ENCODE measurements at regions not wholly inside any gene's neighbourhood (a gene's known extent, or its start where the extent isn't known, plus 50 kb on each side); places are given as distances from the start of the nearest gene placed in this dataset.
"Not testable (repeated sequence)": the region's sequence is repeated elsewhere in the genome, so short reads cannot be mapped to it uniquely, and the experiment has no call there.

DNA sequence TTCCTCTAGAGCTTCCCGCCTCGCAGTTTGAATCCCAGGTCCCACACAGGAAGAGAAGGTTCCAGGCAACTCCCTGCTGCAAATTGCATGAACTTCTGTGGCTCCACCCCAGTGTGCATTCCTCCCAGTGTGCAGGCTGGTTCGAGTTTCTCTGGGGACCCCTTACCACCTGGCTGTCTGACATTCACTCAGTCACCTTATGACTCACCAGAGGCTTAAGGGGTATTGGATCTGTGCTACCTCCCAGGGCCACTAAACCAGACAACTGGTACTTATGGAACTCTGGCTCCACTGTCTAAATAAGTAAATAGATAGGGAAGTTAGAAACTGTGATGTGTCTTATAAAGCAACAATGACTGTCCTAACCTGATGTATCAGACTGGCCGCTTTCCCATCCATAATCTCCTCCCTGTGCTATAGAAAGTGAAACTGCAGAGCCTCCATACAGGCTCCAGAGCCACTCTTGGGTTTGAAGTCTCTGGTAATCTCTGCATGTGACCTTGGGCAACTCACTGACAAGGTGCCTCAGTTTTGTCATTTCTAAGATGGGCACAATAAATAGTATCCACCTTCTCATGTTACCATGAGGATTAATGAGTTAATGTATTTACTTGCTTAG is 720.6 kb downstream of the SEMA5A start:
- DNase-seq: peak; percentile 21

DNA sequence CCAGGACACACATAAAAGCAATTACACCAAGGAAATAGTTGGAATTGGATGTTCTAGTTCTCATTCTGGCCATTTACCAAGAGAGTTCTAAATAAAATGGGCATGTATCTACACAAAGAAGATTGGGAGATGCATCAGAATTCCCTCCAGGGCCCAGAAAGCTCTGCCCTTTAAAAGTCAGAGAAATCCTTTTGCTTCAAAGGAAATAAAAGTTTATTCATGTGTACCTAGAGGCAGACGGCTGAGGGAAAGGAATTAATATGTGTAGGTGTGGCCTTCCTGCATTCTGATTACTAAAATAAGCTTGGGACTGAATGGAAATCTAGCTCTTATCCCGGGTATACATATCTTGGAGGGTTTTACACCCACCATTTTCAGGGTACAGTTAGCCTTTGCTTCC is 719.4 kb downstream of the SEMA5A start:
- DNase-seq: no peak

DNA sequence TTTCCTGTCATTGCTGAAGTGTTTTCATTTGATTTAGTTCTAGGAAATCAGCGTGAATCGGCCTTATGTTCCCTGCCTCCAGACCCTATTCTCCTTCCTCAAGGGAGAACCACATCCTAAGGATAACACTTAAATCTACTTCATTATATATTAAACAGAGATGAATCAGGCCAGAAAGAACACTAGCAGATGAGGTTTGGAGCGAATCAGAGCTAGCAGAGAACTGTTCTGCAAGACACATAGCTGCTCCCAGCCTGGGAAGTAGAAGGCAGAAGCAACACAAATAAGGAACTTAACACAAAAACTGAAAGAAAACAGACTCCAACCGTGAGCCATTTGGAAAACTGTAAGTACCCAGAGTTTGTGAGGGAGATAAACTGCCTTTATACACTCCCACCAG is 718.2 kb downstream of the SEMA5A start:
- peak; percentile 56 for DNase-seq

DNA sequence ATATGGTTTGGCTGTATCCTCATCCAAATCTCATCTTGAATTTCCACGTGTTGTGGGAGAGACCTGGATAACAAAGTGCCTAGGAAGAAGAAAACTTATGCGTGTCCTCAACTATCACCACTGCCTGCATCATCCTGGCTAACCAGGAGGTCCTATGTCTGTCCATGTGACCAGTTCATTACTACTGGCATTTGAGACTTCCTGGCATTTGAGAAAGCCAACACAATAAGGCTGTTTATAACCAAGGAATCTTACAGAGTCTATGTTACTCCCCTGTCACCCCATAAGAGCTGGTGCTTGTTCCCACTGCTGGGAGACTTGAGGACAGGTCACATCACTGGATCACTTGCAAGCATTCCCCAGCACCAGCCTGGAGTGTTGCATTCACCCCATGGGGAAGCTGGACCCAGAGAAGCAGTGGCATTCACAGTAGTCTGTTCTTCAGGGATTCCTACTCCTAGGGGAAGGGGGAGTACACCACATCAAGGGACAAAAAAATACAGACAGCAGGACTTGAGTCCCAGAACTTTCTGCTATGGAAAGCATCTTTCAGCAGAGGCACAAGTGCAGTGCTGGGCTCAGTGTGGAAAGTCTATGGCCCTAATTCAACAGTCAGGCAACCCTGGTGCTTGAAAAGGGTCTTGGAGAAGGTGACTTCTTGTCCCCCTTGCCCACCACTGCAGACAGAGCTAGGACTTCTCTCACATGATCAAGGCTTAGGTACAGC is 717.1 kb downstream of the SEMA5A start:
- DNase-seq: peak; percentile 9

DNA sequence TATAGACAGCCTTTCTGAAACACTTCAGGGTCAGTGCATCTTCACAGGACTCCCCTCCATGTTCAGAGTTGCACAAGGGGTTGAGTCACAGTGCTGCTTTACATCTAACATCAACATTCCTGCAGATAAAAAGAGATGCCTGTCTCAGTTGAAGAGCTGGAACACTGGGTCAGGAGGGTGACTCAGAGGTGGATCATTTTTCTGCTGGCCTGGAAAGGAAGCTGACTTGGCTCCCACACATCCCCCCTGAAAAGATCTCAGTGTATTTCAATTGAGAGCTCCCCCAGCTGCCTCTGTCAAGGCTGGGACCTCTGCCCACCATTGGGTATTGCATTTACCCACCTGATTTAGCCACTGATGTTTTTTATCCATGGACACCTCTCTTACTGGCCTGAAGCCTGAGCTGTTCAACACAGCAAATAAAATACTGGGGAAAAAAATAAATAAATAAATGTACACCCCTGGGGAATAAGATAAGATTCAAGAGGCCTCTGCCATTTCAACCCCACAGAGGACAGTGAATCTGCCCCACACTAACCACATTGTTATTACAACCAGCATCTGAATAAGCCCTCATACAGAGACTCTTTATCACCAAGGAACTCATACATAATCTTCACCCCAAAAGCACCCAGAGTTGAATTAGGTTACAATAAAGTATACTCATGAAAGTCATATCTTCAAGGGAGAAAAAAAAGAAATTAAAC is 716.4 kb downstream of the SEMA5A start:
- peak; percentile 99 for DNase-seq

DNA sequence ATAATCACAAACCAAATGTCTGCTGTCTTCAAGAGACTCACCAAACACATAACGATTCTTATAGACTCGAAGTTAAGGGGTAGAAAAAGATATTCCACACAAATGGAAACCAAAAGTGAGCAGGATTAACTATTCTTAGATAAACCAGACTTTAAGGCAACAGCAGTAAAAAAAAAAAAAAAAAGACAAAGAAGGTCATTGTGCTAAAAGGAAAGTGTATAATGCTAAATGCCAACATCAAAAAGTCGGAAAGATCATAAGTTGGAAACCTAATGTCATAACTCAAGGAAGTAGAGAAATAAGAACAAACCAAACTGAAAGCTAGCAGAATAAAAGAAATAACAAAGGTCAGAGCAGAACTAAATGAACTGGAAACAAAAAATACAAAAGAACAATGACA is 714.6 kb downstream of the SEMA5A start:
- no peak for DNase-seq

DNA sequence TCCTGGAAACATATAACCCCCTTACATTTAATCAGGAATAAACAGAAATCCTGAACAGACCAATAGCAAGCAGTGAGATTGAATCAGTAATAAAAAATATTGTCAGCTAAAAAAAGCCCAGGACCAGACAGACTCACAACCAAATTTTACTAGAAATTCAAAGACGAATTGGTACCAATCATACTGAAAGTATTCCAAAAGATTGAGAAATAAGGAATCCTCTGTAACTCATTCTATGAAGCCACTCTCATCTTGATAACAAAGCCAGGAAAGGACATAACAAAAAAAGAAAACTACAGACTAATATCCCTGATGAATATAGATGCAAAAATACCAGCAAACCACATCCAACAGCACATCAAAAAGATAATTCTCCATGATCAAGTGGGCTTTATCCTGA is 714.0 kb downstream of the SEMA5A start:
- DNase-seq: no peak

DNA sequence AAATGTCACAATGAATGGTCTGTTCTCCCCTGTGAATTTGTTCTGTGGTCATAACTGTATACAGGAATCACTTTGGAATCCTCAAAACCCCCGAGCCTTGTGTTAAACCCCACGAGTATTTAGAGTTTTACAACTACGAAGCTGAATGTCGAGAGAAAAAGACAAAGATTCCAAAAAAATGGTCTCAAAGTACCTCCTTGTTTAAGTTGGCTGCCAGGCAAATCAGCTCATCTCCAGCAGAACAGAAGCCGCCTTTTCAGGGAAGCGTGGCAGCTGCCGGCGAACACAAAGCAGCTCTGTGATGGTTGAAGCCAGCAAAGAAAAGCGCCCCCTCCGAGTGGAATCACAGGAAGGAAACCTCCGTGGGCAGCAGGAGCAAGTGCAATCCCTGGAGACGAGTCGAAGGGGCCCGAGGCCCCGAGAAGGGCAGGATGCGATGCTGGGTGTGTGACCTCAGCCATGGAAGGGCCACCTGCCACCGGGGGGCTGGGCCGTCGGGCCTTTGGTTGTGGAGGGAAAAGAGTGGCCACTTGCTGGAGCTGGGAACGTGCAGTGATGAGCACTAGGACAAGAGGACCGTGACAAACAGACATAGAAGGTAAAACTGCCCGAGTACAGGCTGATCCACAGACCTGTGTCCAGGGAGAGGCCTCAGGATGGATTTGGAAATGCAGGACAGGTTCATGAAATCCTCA is 706.4 kb downstream of the SEMA5A start:
- no peak for DNase-seq

DNA sequence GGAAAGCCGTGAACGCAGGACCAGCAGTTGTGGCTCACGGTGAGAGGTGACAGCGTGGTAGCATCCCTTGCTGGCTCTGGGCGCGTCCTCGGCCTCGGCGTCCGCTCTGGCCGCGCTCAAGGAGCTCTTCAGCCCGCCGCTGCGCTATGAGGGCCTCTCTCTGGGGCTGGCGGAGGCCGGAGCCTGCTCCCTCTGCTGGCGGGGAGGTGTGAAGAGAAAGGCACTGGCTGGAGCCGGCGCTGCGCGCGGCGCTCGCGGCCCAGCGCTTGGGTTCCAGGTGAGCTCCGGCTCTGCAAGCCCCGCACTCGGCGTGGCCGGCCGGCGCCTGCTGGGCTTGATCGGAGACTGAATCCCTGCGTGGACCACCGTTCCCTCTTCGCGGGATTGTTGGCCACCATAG is 705.6 kb downstream of the SEMA5A start:
- DNase-seq: no peak

DNA sequence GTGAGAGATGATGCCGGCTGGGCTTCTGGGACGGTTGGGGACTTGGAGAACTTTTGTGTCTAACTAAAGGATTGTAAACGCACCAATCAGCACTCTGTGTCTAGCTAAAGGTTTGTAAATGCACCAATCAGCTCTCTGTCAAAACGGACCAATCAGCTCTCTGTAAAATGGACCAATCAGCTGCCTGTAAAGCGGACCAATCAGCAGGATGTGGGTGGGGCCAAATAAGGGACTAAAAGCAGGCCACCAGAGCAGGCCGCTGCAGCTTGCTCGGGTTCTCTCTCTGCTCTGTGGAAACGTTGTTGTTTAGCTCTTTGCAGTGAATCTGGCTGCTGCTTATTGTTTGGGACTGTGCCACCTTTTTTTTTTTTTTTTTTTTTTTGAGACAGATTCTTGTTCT is 705.1 kb downstream of the SEMA5A start:
- DNase-seq: not testable (repeated sequence)

DNA sequence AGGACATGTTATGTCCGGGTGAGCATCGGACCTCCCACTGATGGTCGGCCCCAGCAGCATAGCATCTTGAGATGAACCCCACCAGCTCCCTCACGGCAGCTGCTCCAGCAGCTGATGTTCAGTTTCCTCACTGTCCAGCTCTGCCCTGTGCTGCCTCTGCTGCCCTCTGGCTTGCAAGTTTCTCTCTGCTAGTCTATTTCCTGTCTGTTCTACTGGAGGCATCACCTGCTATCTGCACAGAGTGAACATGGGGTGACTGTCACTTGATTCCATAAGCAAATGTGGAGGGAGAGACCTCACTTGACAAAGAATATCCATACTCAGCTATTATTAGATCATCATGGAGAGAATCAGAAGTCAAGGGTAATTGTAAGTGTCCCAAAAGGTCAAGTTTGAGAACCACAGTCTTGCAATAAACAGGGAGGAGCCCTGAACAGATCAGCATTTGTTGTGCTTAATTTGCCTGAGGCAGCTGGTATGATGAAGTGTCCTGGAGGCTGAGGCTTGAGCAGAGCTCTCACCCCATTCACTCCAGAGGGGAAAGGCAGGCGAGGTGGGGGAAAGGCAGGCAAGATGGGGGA is 702.8 kb downstream of the SEMA5A start:
- no peak for DNase-seq

DNA sequence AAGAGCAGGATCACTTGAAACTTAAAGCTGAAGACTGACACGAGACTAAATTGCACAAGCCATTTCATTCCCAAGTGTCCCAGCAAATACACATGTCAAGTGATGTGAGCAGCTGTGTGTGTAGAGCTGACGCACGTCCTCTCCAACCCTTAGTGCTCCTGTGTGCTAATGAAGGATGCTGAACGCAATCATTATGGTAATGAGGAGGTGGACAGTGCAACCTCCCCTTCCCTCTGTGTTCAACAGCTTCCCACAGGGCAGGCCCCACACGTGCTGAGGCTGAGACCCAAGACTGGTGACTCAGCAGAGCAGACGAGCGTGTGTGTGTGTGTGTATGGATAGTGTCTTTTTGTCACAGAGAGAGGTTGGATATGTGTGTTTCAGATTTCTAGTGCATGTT is 702.1 kb downstream of the SEMA5A start:
- peak; percentile 82 for DNase-seq

DNA sequence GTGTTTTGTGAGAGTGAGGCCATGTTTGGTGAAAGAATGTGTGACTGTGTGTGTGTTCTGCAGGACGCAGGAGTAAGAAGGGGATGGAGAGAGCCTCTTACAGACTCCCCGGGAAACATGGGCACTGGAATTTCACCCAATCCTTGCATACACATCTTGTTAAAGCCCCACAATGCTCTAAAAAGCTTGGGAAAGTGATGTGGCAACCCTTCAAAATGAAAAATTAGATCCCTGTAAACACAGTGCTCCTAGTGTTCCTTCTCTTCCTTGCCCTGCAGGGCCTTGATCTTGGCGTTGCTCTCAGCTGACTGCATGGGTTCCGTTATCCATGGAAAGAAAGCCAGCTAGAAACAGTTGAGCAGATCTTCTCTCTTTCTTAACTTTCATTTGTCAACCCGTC is 701.7 kb downstream of the SEMA5A start:
- no peak for DNase-seq

DNA sequence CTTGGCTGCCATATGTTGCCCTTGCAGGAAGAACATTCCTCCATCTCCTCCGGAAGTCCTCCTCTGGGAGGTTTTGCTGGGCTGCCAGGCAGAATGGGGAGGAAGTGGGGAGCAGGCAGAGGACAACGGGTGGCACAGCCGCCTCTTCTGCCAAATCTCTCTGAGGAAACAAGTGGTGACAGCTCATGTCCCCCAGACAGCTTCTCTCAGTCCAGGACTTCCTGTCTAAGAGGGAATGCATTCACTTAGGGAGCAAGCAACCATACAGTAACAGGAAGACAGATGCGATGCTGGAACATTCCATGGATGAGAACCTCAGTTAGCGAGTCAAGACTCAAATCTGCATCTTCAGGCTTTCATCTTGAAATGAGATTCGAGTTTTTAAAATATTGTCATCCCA is 701.0 kb downstream of the SEMA5A start:
- DNase-seq: no peak

DNA sequence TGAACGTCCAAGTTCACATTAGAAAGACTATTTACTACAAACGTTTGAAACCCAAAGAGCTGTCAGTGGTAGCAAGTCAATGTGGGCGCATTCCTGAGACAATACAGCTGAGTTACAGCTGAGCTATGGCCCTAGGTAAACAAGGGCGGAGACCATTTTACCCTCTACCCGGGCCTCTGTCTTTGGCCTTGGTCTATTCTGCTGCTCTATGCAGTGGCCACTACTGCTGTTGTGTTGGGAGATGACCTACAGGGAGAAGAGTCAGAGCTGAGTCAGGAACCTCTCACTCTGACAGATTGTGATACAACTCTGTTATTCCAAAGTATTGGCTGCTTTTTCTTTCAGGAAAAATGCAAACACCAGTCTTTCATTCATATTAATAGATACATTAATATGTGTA is 700.6 kb downstream of the SEMA5A start:
- no peak for DNase-seq

DNA sequence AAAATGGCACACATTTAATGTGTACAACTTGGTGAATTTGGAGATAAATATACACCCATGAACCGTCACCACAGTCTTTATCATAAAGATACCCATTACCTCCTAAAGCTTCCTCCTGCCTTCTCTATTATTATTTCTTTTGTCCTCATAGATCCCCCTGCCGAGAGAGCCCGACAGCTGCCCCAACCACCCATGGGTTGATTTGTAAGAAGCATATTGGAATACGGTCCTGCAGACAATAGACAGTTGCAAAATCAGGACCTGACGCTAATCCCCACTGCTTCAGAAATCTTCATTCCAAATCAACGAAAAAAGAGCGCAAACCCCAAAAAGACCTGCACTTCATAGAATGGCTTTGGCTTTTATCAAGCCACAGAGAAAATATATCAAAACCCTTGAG is 697.5 kb downstream of the SEMA5A start:
- no peak for DNase-seq

DNA sequence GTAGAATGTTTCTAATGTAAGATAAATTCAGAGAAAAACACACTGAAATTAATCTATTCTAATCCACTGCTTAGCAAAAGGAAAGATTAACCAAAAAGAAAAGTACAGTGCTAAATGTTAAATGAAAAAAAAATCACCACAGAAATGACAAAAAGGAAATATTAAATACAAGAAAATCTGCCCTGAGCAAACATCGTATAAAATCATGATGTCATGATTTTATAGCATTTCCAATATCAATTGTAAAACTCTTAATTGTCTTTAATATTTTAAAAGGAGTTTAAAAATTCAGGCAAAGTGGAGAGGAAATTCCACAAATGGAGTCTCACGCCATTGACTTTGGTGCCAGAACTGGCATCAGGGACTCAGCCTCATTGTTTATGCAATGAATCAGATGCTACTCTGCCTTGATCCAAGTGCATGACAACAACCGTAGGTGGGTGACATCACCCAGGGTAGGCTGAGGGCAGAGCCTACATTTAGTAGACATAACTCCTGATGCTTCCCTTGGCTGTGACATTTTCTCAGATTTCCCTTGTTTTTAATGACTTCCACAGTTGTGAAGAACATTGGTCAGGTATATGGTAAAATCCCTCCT is 696.8 kb downstream of the SEMA5A start:
- DNase-seq: peak; percentile 50

DNA sequence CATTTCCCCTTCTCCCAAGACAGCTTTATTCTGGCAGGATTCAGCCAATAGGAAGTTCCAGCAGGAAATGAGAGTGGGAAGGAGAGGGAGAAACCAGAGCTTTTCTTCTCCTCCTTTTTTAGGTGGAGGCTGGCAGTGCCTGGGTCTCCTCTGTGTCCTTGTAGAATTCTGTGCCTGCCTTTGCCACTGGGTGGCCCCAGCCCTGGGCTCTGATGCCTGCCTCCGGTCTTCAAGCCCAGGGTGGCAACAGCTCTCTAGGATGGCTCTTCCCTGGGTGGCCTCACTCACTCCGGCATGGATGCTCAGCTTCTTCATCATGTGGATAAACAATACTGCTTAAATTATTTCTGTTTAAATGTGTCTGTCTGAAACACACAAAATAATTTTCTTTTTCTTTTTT is 694.8 kb downstream of the SEMA5A start:
- no peak for DNase-seq

DNA sequence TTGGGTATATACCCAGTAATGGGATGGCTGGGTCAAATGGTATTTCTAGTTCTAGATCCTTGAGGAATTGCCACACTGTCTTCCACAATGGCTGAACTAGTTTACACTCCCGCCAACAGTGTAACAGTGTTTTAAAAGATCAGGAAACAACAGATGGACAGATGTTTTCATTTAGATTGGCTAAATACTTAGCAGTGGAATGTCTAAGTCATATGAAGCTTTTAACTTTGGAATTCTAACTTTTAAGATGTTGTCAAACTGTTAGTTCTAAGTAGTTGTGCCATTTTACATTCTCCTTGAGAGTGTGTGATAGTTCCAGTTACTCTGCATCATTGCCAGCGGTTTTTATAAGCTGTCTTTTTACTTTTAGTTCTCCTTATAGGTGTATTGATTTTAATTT is 688.8 kb downstream of the SEMA5A start:
- peak; percentile 57 for DNase-seq

DNA sequence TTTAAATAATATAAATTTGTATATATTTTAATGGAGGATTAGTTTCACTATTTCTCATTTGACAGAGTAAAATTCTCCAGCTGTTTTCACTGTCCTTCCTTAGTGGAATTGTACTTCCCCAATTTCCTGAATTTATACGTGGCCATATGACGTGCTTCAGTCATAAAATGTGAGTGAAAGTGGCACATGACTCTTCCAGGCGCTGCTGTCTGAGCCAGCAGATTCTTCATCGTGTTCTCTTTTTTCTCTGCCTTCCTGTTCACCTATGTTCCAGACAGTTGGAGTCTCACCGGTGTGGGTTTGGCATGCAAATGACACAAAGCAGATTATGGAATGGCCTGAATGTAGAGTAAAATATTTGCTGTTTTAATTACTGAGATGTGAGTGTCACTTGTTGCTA is 684.1 kb downstream of the SEMA5A start:
- no peak for DNase-seq

DNA sequence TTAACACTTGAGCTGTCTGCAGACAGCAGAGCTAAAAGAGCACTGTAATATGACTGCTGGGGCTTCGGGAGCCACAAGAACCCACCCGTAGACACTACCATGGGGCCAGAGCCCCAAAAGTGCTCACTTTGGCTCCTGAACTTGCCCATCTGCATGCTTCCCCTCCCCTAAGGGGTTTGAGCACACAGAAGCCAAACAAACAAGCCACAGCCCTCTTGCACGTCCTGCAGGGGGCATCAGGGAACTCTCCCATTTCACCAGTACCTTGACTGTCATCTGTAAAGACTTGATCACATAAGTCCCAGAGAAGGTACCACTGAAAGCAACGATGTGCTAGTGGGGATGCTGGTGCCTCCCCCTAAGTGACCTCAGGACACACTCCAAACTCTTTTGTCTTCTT is 681.8 kb downstream of the SEMA5A start:
- peak; percentile 11 for DNase-seq

DNA sequence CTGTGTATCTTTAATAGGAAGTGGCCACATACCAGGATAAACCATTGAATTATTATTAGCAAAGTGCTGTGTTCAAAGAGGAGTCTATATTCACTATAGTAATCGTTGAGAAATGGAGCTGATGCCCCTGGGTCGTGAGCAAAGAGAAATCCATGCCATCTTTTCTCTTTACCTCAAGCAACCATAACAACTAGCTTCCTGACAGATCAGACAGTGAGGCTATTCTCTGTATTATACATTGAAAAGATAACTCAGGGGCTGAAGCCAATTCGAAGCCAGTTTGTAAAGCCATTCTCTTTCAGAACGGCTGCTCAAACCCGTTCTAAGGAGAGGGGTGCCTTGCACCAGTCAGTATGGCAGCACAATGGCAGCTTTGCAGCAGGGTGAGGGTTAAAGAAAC is 680.6 kb downstream of the SEMA5A start:
- DNase-seq: no peak
